IMR-90 (cell line): ENCODE measurements at regions not wholly inside any gene's neighbourhood (a gene's known extent, or its start where the extent isn't known, plus 50 kb on each side); places are given as distances from the start of the nearest gene placed in this dataset.

ENCODE experiments used
- ATAC-seq: fragments of 200-7000 bp; cut with Tn5 transposase; 2 replicates; pipeline ENCODE4 v1.9.1; 2020; ENCODE audit warnings: low read depth, mild to moderate bottlenecking, moderate library complexity
- BruUV-seq: library from RNA; stranded (reverse); fragments of 400-500 nt; replicated peaks from 2 replicates; lab custom pipeline; 2021; lab: Mats Ljungman, UMichigan
- CTCF ChIA-PET: fragments of 300-600 bp; formaldehyde crosslinking; extraction: SDS; loops from one replicate; lab custom pipeline; 2021; ENCODE audit warnings: antibody characterized with exemption; lab: Yijun Ruan, JAX
- POLR2A ChIA-PET: fragments of 300-600 bp; sonication (Branson Sonifier 250); formaldehyde crosslinking; loops from one replicate; lab custom pipeline; 2022; ENCODE audit warnings: antibody characterized with exemption; ENCODE audit not compliant: unreplicated experiment; lab: Charles Lee
- DNase-seq: peaks from one replicate; pipeline ENCODE4 v3.0.0; 2013
- H2AFZ ChIP-seq: replicated peaks from 2 replicates; pipeline ENCODE3; 2013; ENCODE audit warnings: low read length, mild to moderate bottlenecking; ENCODE audit not compliant: poor library complexity
- H2AK5ac ChIP-seq: 2 replicates; pipeline ENCODE4 v1.6.1; 2013; ENCODE audit warnings: low read depth, low read length, inconsistent platforms
- H2AK9ac ChIP-seq: replicated peaks from 2 replicates; pipeline ENCODE3; 2013; ENCODE audit warnings: mild to moderate bottlenecking, low read depth, low read length, moderate library complexity; ENCODE audit not compliant: poor library complexity
- H2BK120ac ChIP-seq: 2 replicates; pipeline ENCODE4 v1.6.1; 2013; ENCODE audit warnings: low read depth, low read length, inconsistent platforms
- H2BK15ac ChIP-seq: 3 replicates; pipeline ENCODE4 v1.6.1; 2013; ENCODE audit warnings: low read depth, low read length, inconsistent platforms
- H2BK20ac ChIP-seq: 2 replicates; pipeline ENCODE4 v1.6.1; 2013; ENCODE audit warnings: low read depth, mild to moderate bottlenecking, inconsistent platforms, low read length, moderate library complexity
- H2BK5ac ChIP-seq: 2 replicates; pipeline ENCODE4 v1.6.1; 2013; ENCODE audit warnings: mild to moderate bottlenecking, low read depth, low read length, inconsistent platforms; ENCODE audit not compliant: poor library complexity, severe bottlenecking
- H3K14ac ChIP-seq: replicated peaks from 2 replicates; pipeline ENCODE4 v1.6.1; 2013; ENCODE audit warnings: low read depth, low read length, inconsistent platforms
- H3K18ac ChIP-seq: 2 replicates; pipeline ENCODE4 v1.6.1; 2013; ENCODE audit warnings: low read depth, low read length, control low read depth
- H3K23ac ChIP-seq: 2 replicates; pipeline ENCODE4 v1.6.1; 2013; ENCODE audit warnings: low read depth, low read length, inconsistent platforms
- H3K27ac ChIP-seq: 2 replicates; pipeline ENCODE4 v1.5.1; 2013; ENCODE audit warnings: mild to moderate bottlenecking, control low read depth, low read length; ENCODE audit not compliant: insufficient read depth
- H3K27me3 ChIP-seq: 2 replicates; pipeline ENCODE4 v1.6.1; 2013; ENCODE audit warnings: low read length; ENCODE audit not compliant: control insufficient read depth, insufficient read depth
- H3K36me3 ChIP-seq: 2 replicates; pipeline ENCODE4 v1.6.1; 2013; ENCODE audit warnings: low read length, mixed read lengths; ENCODE audit not compliant: control insufficient read depth, insufficient read depth
- H3K4ac ChIP-seq: 2 replicates; pipeline ENCODE4 v1.6.1; 2013; ENCODE audit warnings: low read depth, low read length, inconsistent platforms
- H3K4me1 ChIP-seq: 2 replicates; pipeline ENCODE4 v1.6.1; 2013; ENCODE audit warnings: low read length, mixed read lengths; ENCODE audit not compliant: control insufficient read depth, insufficient read depth
- H3K4me2 ChIP-seq: 2 replicates; pipeline ENCODE4 v1.6.1; 2013; ENCODE audit warnings: low read depth, mild to moderate bottlenecking, control low read depth, low read length, moderate library complexity
- H3K4me3 ChIP-seq: 2 replicates; pipeline ENCODE4 v1.5.1; 2013; ENCODE audit warnings: low read depth, mild to moderate bottlenecking, control low read depth, low read length, moderate library complexity; ENCODE audit not compliant: insufficient read depth
- H3K56ac ChIP-seq: 2 replicates; pipeline ENCODE4 v1.6.1; 2013; ENCODE audit warnings: low read length, inconsistent platforms; ENCODE audit not compliant: insufficient read depth; ENCODE audit errors: extremely low read depth
- H3K79me1 ChIP-seq, 2 experiments: 2 replicates each; pipeline ENCODE4 v1.6.1; 2013; ENCODE audit warnings: low read length in 2 of 2, inconsistent platforms in 1 of 2, low read depth in 1 of 2
- H3K9ac ChIP-seq: 2 replicates; pipeline ENCODE4 v1.6.1; 2013; ENCODE audit warnings: low read depth, low read length, control low read depth
- H3K9me1 ChIP-seq: 2 replicates; pipeline ENCODE4 v1.6.1; 2013; ENCODE audit warnings: low read length, inconsistent platforms; ENCODE audit not compliant: insufficient read depth
- H3K9me3 ChIP-seq: 2 replicates; pipeline ENCODE4 v1.6.1; 2013; ENCODE audit warnings: low read length; ENCODE audit not compliant: control insufficient read depth, insufficient read depth
- H4K20me1 ChIP-seq: 2 replicates; pipeline ENCODE4 v1.6.1; 2013; ENCODE audit warnings: low read length, inconsistent platforms; ENCODE audit not compliant: insufficient read depth
- H4K5ac ChIP-seq: 2 replicates; pipeline ENCODE4 v1.6.1; 2013; ENCODE audit warnings: mild to moderate bottlenecking, low read depth, low read length, control low read depth
- H4K8ac ChIP-seq, 2 experiments: 2 replicates each; pipeline ENCODE4 v1.6.1; 2013; ENCODE audit warnings: low read depth in 2 of 2, low read length in 2 of 2, control low read depth in 1 of 2, inconsistent platforms in 1 of 2
- H4K91ac ChIP-seq: 2 replicates; pipeline ENCODE4 v1.6.1; 2013; ENCODE audit warnings: low read depth, low read length, inconsistent platforms; ENCODE audit not compliant: insufficient read depth
- BHLHE40 ChIP-seq: fragments of 150-350 bp; IDR thresholded peaks from 2 replicates; pipeline ENCODE4 v1.6.1; 2016; ENCODE audit warnings: mild to moderate bottlenecking, low read depth, low read length
- FOS ChIP-seq: fragments of 150-350 bp; IDR thresholded peaks from 2 replicates; pipeline ENCODE4 v1.6.1; 2016; ENCODE audit warnings: low read depth, low read length
- MAFK ChIP-seq: IDR thresholded peaks from 2 replicates; pipeline ENCODE4 v1.6.1; 2012; ENCODE audit warnings: low read depth, low read length, improper control_type of control experiment
- RCOR1 ChIP-seq: IDR thresholded peaks from 2 replicates; pipeline ENCODE4 v1.6.1; 2012; ENCODE audit warnings: mild to moderate bottlenecking, low read length, improper control_type of control experiment; ENCODE audit not compliant: insufficient replicate concordance
- WGBS, 2 experiments: methylation state at CpG; one replicate each; pipeline versions ENCODE4 v1.1.5 to v1.1.7; 2013; ENCODE audit warnings: missing lambda C conversion rate in 2 of 2; ENCODE audit not compliant: insufficient read length in 1 of 2; ENCODE audit errors: extremely low coverage in 2 of 2; 5-methylcytosine and 5-hydroxymethylcytosine counted together
- dilution Hi-C: fragments of 300-500 bp; cut with HindIII; formaldehyde crosslinking; loops from one replicate; pipeline ENCODE4 v1.14.3; 2018; ENCODE audit warnings: low sequenced_read_pairs; ENCODE audit not compliant: unreplicated experiment
- in situ Hi-C: fragments of 300-500 bp; cut with MboI; formaldehyde crosslinking; loops from 3 replicates; pipeline ENCODE4 v1.14.3; 2019; ENCODE audit warnings: low sequenced_read_pairs, inconsistent platforms, mixed read lengths
- intact Hi-C: fragments of 100-400 bp; cut with micrococcal nuclease; formaldehyde crosslinking; loops from 2 replicates; pipeline ENCODE4 v1.10.0; 2022

GRCh38 chr1:208644401-208645160, 400.4 kb upstream of the PLXNA2 start:
- no peak overlapping the region for H3K4ac ChIP-seq
- WGBS, 2 experiments, result no CpG with 5 or more reads among the region's 2 CpGs
- H3K36me3 ChIP-seq, result no peaks in the 10 kb centered on the region
- no peak overlapping the region for H2AK9ac ChIP-seq
- H2BK15ac ChIP-seq, result no peak overlapping the region
- no peaks in the 10 kb centered on the region for H4K20me1 ChIP-seq
- no peak overlapping the region for H2BK5ac ChIP-seq
- H4K8ac ChIP-seq, result no peak overlapping the region
- no peak overlapping the region for H3K14ac ChIP-seq
- dilution Hi-C loops (no loop called here), in situ Hi-C loops (no loop called here), intact Hi-C loops (no loop called here)
- H3K18ac ChIP-seq, result no peak overlapping the region
- no peaks in the 10 kb centered on the region for H3K4me1 ChIP-seq
- no peak overlapping the region for H3K9ac ChIP-seq
- no peak overlapping the region for H4K91ac ChIP-seq
- no peak overlapping the region for H2BK20ac ChIP-seq
- H3K23ac ChIP-seq, result no peak overlapping the region
- ATAC-seq (no peak), DNase-seq (no peak)
- H3K4me3 ChIP-seq, result no peak overlapping the region
- no peaks in the 10 kb centered on the region; the same call in 1 of the 2 replicates for H3K9me3 ChIP-seq
- no peak overlapping the region for H3K56ac ChIP-seq
- no peak for TF ChIP-seq BHLHE40
- no peak for TF ChIP-seq FOS
- no peak for TF ChIP-seq MAFK
- no peak for TF ChIP-seq RCOR1
- ChIA-PET POLR2A (no interaction called here), CTCF (no interaction called here)
- no peak overlapping the region for H4K5ac ChIP-seq
- H3K9me1 ChIP-seq, result no peaks in the 10 kb centered on the region
- no peaks in the 10 kb centered on the region for H3K27me3 ChIP-seq
- H2AK5ac ChIP-seq, result no peak overlapping the region
- no peaks in the 10 kb centered on the region for H3K79me1 ChIP-seq
- no TSS peak for BruUV-seq
- no peak overlapping the region for H3K4me2 ChIP-seq
- H3K27ac ChIP-seq, result no peak overlapping the region
- H2AFZ ChIP-seq, result no peak overlapping the region
- no peak overlapping the region for H2BK120ac ChIP-seq
